H9 (cell line): ENCODE measurements at regions not wholly inside any gene's neighbourhood (a gene's known extent, or its start where the extent isn't known, plus 50 kb on each side); places are given as distances from the start of the nearest gene placed in this dataset.

Experiments used
- DNase-seq: peaks from one replicate; pipeline ENCODE4 v3.0.0-alpha.2; 2017
- H2AFZ ChIP-seq: one replicate; pipeline ENCODE4 v1.6.1; 2013; ENCODE audit warnings: mild to moderate bottlenecking, low read length, control low read depth, moderate library complexity
- H2AK5ac ChIP-seq: 2 replicates; pipeline ENCODE4 v1.6.1; 2013; ENCODE audit warnings: low read length, control low read depth, mixed read lengths; ENCODE audit not compliant: insufficient read length
- H2BK120ac ChIP-seq: one replicate; pipeline ENCODE4 v1.6.1; 2013; ENCODE audit warnings: low read depth, mild to moderate bottlenecking, low read length, control low read depth, inconsistent platforms; ENCODE audit not compliant: poor library complexity, severe bottlenecking
- H2BK12ac ChIP-seq: 2 replicates; pipeline ENCODE4 v1.6.1; 2013; ENCODE audit warnings: low read length, control low read depth, mixed read lengths, low read depth; ENCODE audit not compliant: insufficient read length
- H2BK15ac ChIP-seq: 2 replicates; pipeline ENCODE4 v1.6.1; 2013; ENCODE audit warnings: low read depth, low read length, control low read depth
- H2BK20ac ChIP-seq: one replicate; pipeline ENCODE4 v1.6.1; 2013; ENCODE audit warnings: low read depth, mild to moderate bottlenecking, low read length, control low read depth, inconsistent platforms; ENCODE audit not compliant: poor library complexity, severe bottlenecking
- H2BK5ac ChIP-seq: 2 replicates; pipeline ENCODE4 v1.6.1; 2013; ENCODE audit warnings: low read length, control low read depth, mixed read lengths; ENCODE audit not compliant: insufficient read length
- H3K14ac ChIP-seq: 2 replicates; pipeline ENCODE4 v1.6.1; 2013; ENCODE audit warnings: low read length, control low read depth; ENCODE audit not compliant: insufficient read depth
- H3K18ac ChIP-seq: 2 replicates; pipeline ENCODE4 v1.6.1; 2013; ENCODE audit warnings: low read depth, mild to moderate bottlenecking, mixed read lengths, low read length, control low read depth; ENCODE audit not compliant: insufficient read length
- H3K23ac ChIP-seq: 2 replicates; pipeline ENCODE4 v1.6.1; 2013; ENCODE audit warnings: low read length, control low read depth, mixed read lengths, low read depth; ENCODE audit not compliant: insufficient read length
- H3K23me2 ChIP-seq: 2 replicates; pipeline ENCODE4 v1.6.1; 2013; ENCODE audit warnings: low read depth, mild to moderate bottlenecking, mixed read lengths, low read length, control low read depth; ENCODE audit not compliant: insufficient read length, poor library complexity, severe bottlenecking
- H3K27ac ChIP-seq: 2 replicates; pipeline ENCODE4 v1.5.1; 2013; ENCODE audit warnings: low read length, control low read depth, mixed read lengths, low read depth; ENCODE audit not compliant: insufficient read length
- H3K27me3 ChIP-seq: 2 replicates; pipeline ENCODE4 v1.6.1; 2013; ENCODE audit warnings: low read length, control low read depth, inconsistent platforms; ENCODE audit not compliant: insufficient read depth
- H3K4ac ChIP-seq: 2 replicates; pipeline ENCODE4 v1.6.1; 2013; ENCODE audit warnings: low read depth, mild to moderate bottlenecking, control low read depth, inconsistent platforms, low read length, moderate library complexity
- H3K4me1 ChIP-seq: 2 replicates; pipeline ENCODE4 v1.6.1; 2013; ENCODE audit warnings: low read length, control low read depth, inconsistent platforms; ENCODE audit not compliant: insufficient read depth
- H3K4me2 ChIP-seq: 2 replicates; pipeline ENCODE4 v1.6.1; 2013; ENCODE audit warnings: low read length, control low read depth, mixed read lengths; ENCODE audit not compliant: insufficient read length, insufficient read depth
- H3K56ac ChIP-seq: 2 replicates; pipeline ENCODE4 v1.6.1; 2013; ENCODE audit warnings: low read depth, mild to moderate bottlenecking, mixed read lengths, low read length, control low read depth; ENCODE audit not compliant: insufficient read length
- H3K79me1 ChIP-seq: 2 replicates; pipeline ENCODE4 v1.6.1; 2013; ENCODE audit warnings: low read depth, mild to moderate bottlenecking, moderate library complexity, low read length, control low read depth, inconsistent platforms; ENCODE audit not compliant: insufficient read depth, poor library complexity, severe bottlenecking
- H3K79me2 ChIP-seq: 2 replicates; pipeline ENCODE4 v1.6.1; 2013; ENCODE audit warnings: low read length, control low read depth, inconsistent platforms; ENCODE audit not compliant: insufficient read depth
- H3K9ac ChIP-seq: 2 replicates; pipeline ENCODE4 v1.6.1; 2013; ENCODE audit warnings: low read length, control low read depth, mixed read lengths; ENCODE audit not compliant: insufficient read length; ENCODE audit errors: extremely low read depth
- H3K9me3 ChIP-seq: one replicate; pipeline ENCODE4 v1.6.1; 2013; ENCODE audit warnings: low read depth, low read length, inconsistent platforms; ENCODE audit not compliant: control insufficient read depth
- H3T11ph ChIP-seq: one replicate; pipeline ENCODE4 v1.6.1; 2013; ENCODE audit warnings: mild to moderate bottlenecking, low read length, control low read depth, inconsistent platforms
- H4K20me1 ChIP-seq: one replicate; pipeline ENCODE4 v1.6.1; 2013; ENCODE audit not compliant: control insufficient read depth, insufficient read length, insufficient read depth
- H4K5ac ChIP-seq: 2 replicates; pipeline ENCODE4 v1.6.1; 2013; ENCODE audit warnings: low read depth, mild to moderate bottlenecking, mixed read lengths, low read length, control low read depth; ENCODE audit not compliant: insufficient read length
- H4K8ac ChIP-seq: replicated peaks from 2 replicates; pipeline ENCODE4 v1.6.1; 2013; ENCODE audit warnings: low read length, control low read depth, mixed read lengths, low read depth; ENCODE audit not compliant: insufficient read length
- H4K91ac ChIP-seq: 2 replicates; pipeline ENCODE4 v1.6.1; 2013; ENCODE audit warnings: low read depth, mild to moderate bottlenecking, moderate library complexity, mixed read lengths, low read length, control low read depth; ENCODE audit not compliant: insufficient read length
- H3K27ac Mint-ChIP-seq, 3 experiments: 2 replicates in 2 of 3; 3 replicates in 1 of 3; pipeline ENCODE4 v1.8.0; 2020 to 2021; ENCODE audit warnings: mixed read lengths in 3 of 3, mild to moderate bottlenecking in 1 of 3, moderate library complexity in 1 of 3
- H3K27me3 Mint-ChIP-seq: 2 replicates; pipeline ENCODE4 v1.8.0; 2021; ENCODE audit warnings: low read depth, mild to moderate bottlenecking, moderate library complexity, mixed read lengths
- H3K36me3 Mint-ChIP-seq, 3 experiments: 2 replicates in 2 of 3; 3 replicates in 1 of 3; pipeline ENCODE4 v1.8.0; 2020 to 2021; ENCODE audit warnings: low read depth in 3 of 3, mixed read lengths in 3 of 3; ENCODE audit not compliant: insufficient read depth in 1 of 3
- H3K4me1 Mint-ChIP-seq, 2 experiments: 2 replicates each; pipeline ENCODE4 v1.8.0; 2020; ENCODE audit warnings: mixed read lengths in 2 of 2
- H3K4me3 Mint-ChIP-seq, 2 experiments: 2 replicates in 1 of 2; 3 replicates in 1 of 2; pipeline ENCODE4 v1.8.0; 2020 to 2021; ENCODE audit warnings: mild to moderate bottlenecking in 2 of 2, mixed read lengths in 2 of 2, moderate library complexity in 1 of 2
- H3K9me3 Mint-ChIP-seq, 2 experiments: 2 replicates in 1 of 2; 3 replicates in 1 of 2; pipeline ENCODE4 v1.8.0; 2020; ENCODE audit warnings: mild to moderate bottlenecking in 2 of 2, mixed read lengths in 2 of 2, moderate library complexity in 1 of 2
- CTCF ChIP-seq: fragments of 200-600 bp; sonication (generic); conservative IDR thresholded peaks from 3 replicates; pipeline ENCODE4 v1.8.0; 2021; ENCODE audit warnings: antibody characterized with exemption, mild to moderate bottlenecking
- WGBS: extraction: QIAGEN DNeasy Blood & Tissue Kit; methylation state at CpG from one replicate; pipeline ENCODE4 v1.1.7; 2013; ENCODE audit warnings: missing lambda C conversion rate, low lambda C conversion rate, mixed read lengths; ENCODE audit not compliant: insufficient read length; ENCODE audit errors: extremely low coverage; 5-methylcytosine and 5-hydroxymethylcytosine counted together

- H3K27me3 Mint-ChIP-seq = no peaks in the 10 kb centered on the region
- H2AK5ac ChIP-seq = no peak overlapping the region
- no CpG with 5 or more reads among the region's 5 CpGs for WGBS
- H3K27me3 ChIP-seq = no peaks in the 10 kb centered on the region
- DNase-seq = no peak
- H3K4me1 ChIP-seq = no peaks in the 10 kb centered on the region
- no peaks in the 10 kb centered on the region for H3K79me1 ChIP-seq
- H3K27ac ChIP-seq = no peak overlapping the region
- H3K14ac ChIP-seq = no peak overlapping the region
- H2AFZ ChIP-seq = no peak overlapping the region
- H2BK20ac ChIP-seq = no peak overlapping the region
- H2BK120ac ChIP-seq = no peak overlapping the region
- H4K91ac ChIP-seq = no peak overlapping the region
- no peak overlapping the region for H2BK15ac ChIP-seq
- no peak overlapping the region for H3K4ac ChIP-seq
- no peak for TF ChIP-seq CTCF
- H2BK5ac ChIP-seq = no peak overlapping the region
- H3K4me3 Mint-ChIP-seq = no peak overlapping the region
- no peaks in the 10 kb centered on the region for H3K36me3 Mint-ChIP-seq
- no peak overlapping the region for H3K27ac Mint-ChIP-seq
- H3K9ac ChIP-seq = no peak overlapping the region
- no peaks in the 10 kb centered on the region for H3K79me2 ChIP-seq
- H3K23me2 ChIP-seq = no peaks in the 10 kb centered on the region
- H3K4me1 Mint-ChIP-seq = peaks cover 12 to 18% of the 10 kb centered on the region in 2 experiments
- no peak overlapping the region for H3K23ac ChIP-seq
- no peaks in the 10 kb centered on the region for H4K20me1 ChIP-seq
- H4K8ac ChIP-seq = no peak overlapping the region
- H3K9me3 Mint-ChIP-seq = no peaks in the 10 kb centered on the region
- no peaks in the 10 kb centered on the region for H3K9me3 ChIP-seq
- no peak overlapping the region for H3K4me2 ChIP-seq
- H3K18ac ChIP-seq = no peak overlapping the region
- H3K56ac ChIP-seq = no peak overlapping the region
- H2BK12ac ChIP-seq = no peak overlapping the region
- no peak overlapping the region for H4K5ac ChIP-seq
- H3T11ph ChIP-seq = no peak overlapping the region
These were observed 91.9 kb downstream of the RFPL4B start for GRCh38 chr6:112439010-112439409.
